ENCODE measurements at regions not wholly inside any gene's neighbourhood (a gene's known extent, or its start where the extent isn't known, plus 50 kb on each side); places are given as distances from the start of the nearest gene placed in this dataset.
"Not testable (repeated sequence)": the region's sequence is repeated elsewhere in the genome, so short reads cannot be mapped to it uniquely, and the experiment has no call there.

GRCh38 chr19:30811397-30812098 is 439.4 kb downstream of the ZNF536 start:
- TF ChIP-seq POLR2A (IDR thresholded peaks at IDR 0.05) (no peak), POLR2AphosphoS5 (IDR thresholded peaks at IDR 0.05) (no peak), EP300 (IDR thresholded peaks at IDR 0.05) (no peak), CTCF (IDR thresholded peaks at IDR 0.05) (no peak)
- H3K4me3 ChIP-seq, result no peak overlapping the region
- no peaks in the 10 kb centered on the region for H3K4me1 ChIP-seq
- peaks cover 0 to 4% (median 0%) of the 10 kb centered on the region in 3 donors for H3K9me3 ChIP-seq
- no peaks in the 10 kb centered on the region for H3K36me3 ChIP-seq
- no peak for ATAC-seq
- peaks cover 44% of the 10 kb centered on the region for H3K27me3 ChIP-seq
- no peak overlapping the region for H3K27ac ChIP-seq
- WGBS, 2 donors (ENCODE audit: low coverage in 1 of 2), result 81 to 86% methylated on average over 8 to 9 of the region's 10 CpGs

- Histone ChIP-seq H3K27ac (no peak overlapping the region), H3K9me3 (peaks cover 0 to 4% (median 0%) of the 10 kb centered on the region in 3 donors), H3K4me1 (no peaks in the 10 kb centered on the region), H3K27me3 (peaks cover 48% of the 10 kb centered on the region), H3K4me3 (no peak overlapping the region), H3K36me3 (no peaks in the 10 kb centered on the region)
- TF ChIP-seq POLR2A (IDR thresholded peaks at IDR 0.05), result no peak
- no peak for TF ChIP-seq POLR2AphosphoS5 (IDR thresholded peaks at IDR 0.05)
- no peak for TF ChIP-seq EP300 (IDR thresholded peaks at IDR 0.05)
- no peak for TF ChIP-seq CTCF (IDR thresholded peaks at IDR 0.05)
- ATAC-seq, result no peak
- 72 to 93% methylated on average over 4 of the region's 4 CpGs for WGBS, 2 donors (ENCODE audit: low coverage in 1 of 2)
These were observed 438.5 kb downstream of the ZNF536 start for GRCh38 chr19:30810726-30811125.

GRCh38 chr19:30807278-30807677 is 435.1 kb downstream of the ZNF536 start:
- H3K27ac ChIP-seq, result no peak overlapping the region
- no peak for ATAC-seq
- no peaks in the 10 kb centered on the region for H3K36me3 ChIP-seq
- H3K4me1 ChIP-seq, result peaks cover 0 to 7% (median 0%) of the 10 kb centered on the region in 3 donors
- peaks cover 0 to 4% (median 0%) of the 10 kb centered on the region in 3 donors for H3K9me3 ChIP-seq
- H3K27me3 ChIP-seq, result peaks cover 23% of the 10 kb centered on the region
- no peak overlapping the region for H3K4me3 ChIP-seq
- TF ChIP-seq CTCF (IDR thresholded peaks at IDR 0.05) (no peak), POLR2A (IDR thresholded peaks at IDR 0.05) (no peak), EP300 (IDR thresholded peaks at IDR 0.05) (no peak), POLR2AphosphoS5 (IDR thresholded peaks at IDR 0.05) (no peak)
- 33 to 55% methylated on average over 1 to 2 of the region's 3 CpGs for WGBS, 2 donors (ENCODE audit: low coverage in 1 of 2)

GRCh38 chr19:30806311-30806710 is 434.1 kb downstream of the ZNF536 start:
- Histone ChIP-seq H3K4me3 (no peak overlapping the region), H3K36me3 (no peaks in the 10 kb centered on the region), H3K27me3 (peaks cover 13% of the 10 kb centered on the region), H3K4me1 (peaks cover 0 to 7% (median 0%) of the 10 kb centered on the region in 3 donors), H3K27ac (no peak overlapping the region), H3K9me3 (peaks cover 0 to 4% (median 0%) of the 10 kb centered on the region in 3 donors)
- no peak for ATAC-seq
- WGBS, 2 donors (ENCODE audit: low coverage in 1 of 2), result 86 to 92% methylated on average over 2 to 3 of the region's 3 CpGs
- TF ChIP-seq POLR2A (IDR thresholded peaks at IDR 0.05) (no peak), POLR2AphosphoS5 (IDR thresholded peaks at IDR 0.05) (no peak), EP300 (IDR thresholded peaks at IDR 0.05) (no peak)

GRCh38 chr19:30804751-30805150 is 432.6 kb downstream of the ZNF536 start:
- Histone ChIP-seq H3K27me3 (peaks cover 20% of the 10 kb centered on the region), H3K36me3 (no peaks in the 10 kb centered on the region), H3K9me3 (peaks cover 0 to 4% (median 0%) of the 10 kb centered on the region in 3 donors), H3K4me1 (peaks cover 0 to 7% (median 0%) of the 10 kb centered on the region in 3 donors), H3K27ac (no peak overlapping the region), H3K4me3 (peak overlapping the region in 1 of 2 donors; percentile 6)
- no peak for TF ChIP-seq CTCF (IDR thresholded peaks at IDR 0.05)
- no peak for TF ChIP-seq POLR2AphosphoS5 (IDR thresholded peaks at IDR 0.05)
- TF ChIP-seq POLR2A (IDR thresholded peaks at IDR 0.05), result no peak
- no peak for TF ChIP-seq EP300 (IDR thresholded peaks at IDR 0.05)
- no peak for ATAC-seq
- WGBS, 2 donors (ENCODE audit: low coverage in 1 of 2), result 0 to 7% methylated on average over 3 to 5 of the region's 5 CpGs

- not testable (repeated sequence) for H3K36me3 ChIP-seq, H3K9me3 ChIP-seq, ATAC-seq, H3K4me1 ChIP-seq, H3K27ac ChIP-seq
- WGBS, 2 donors (ENCODE audit: low coverage in 1 of 2), result 44 to 100% methylated on average over 1 to 3 of the region's 3 CpGs
- H3K27me3 ChIP-seq, result peaks cover 22% of the 10 kb centered on the region
- peak overlapping the region in 1 of 2 donors; percentile 6 for H3K4me3 ChIP-seq
These were observed 432.1 kb downstream of the ZNF536 start for GRCh38 chr19:30804333-30804732.

All from gastroesophageal sphincter (tissue), 4 donors.